Keratinocyte (primary cell): ENCODE measurements at regions not wholly inside any gene's neighbourhood (a gene's known extent, or its start where the extent isn't known, plus 50 kb on each side); places are given as distances from the start of the nearest gene placed in this dataset.

ENCODE experiments used
- DNase-seq: peaks from one replicate; pipeline ENCODE4 v3.0.0-alpha.2; 2011; ENCODE audit warnings: low read depth, missing footprints, low spot score
- FAIRE-seq: peaks from 2 replicates; lab custom pipeline; 2011; peaks lifted over from hg19 to GRCh38; lab: Jason Lieb, UNC
- H2AFZ ChIP-seq: 2 replicates; pipeline ENCODE4 v1.6.0; 2012; ENCODE audit warnings: low read length, control low read depth, inconsistent platforms; ENCODE audit not compliant: control insufficient read depth
- H3K27ac ChIP-seq: 2 replicates; pipeline ENCODE4 v1.5.1; 2011; ENCODE audit warnings: low read length; ENCODE audit not compliant: control insufficient read depth, insufficient read depth
- H3K27me3 ChIP-seq: 3 replicates; pipeline ENCODE4 v1.6.0; 2011; ENCODE audit warnings: low read length; ENCODE audit not compliant: control insufficient read depth, insufficient read depth; ENCODE audit errors: extremely low read depth
- H3K36me3 ChIP-seq, 2 experiments: 2 replicates in 1 of 2; 3 replicates in 1 of 2; pipeline ENCODE4 v1.5.1; 2011; ENCODE audit warnings: low read length in 2 of 2, mild to moderate bottlenecking in 1 of 2; ENCODE audit not compliant: control insufficient read depth in 2 of 2, insufficient read depth in 2 of 2; ENCODE audit errors: extremely low read depth in 1 of 2
- H3K4me1 ChIP-seq: 3 replicates; pipeline ENCODE4 v1.5.1; 2011; ENCODE audit warnings: low read length; ENCODE audit not compliant: control insufficient read depth, insufficient read depth; ENCODE audit errors: extremely low read depth
- H3K4me2 ChIP-seq: 3 replicates; pipeline ENCODE4 v1.6.0; 2011; ENCODE audit warnings: low read depth, low read length; ENCODE audit not compliant: control insufficient read depth, insufficient read depth; ENCODE audit errors: extremely low read depth
- H3K4me3 ChIP-seq, 3 experiments: fragments of 200-600 bp in 1 of 3; sonication (generic) in 1 of 3; 2 replicates in 2 of 3; 3 replicates in 1 of 3; pipeline ENCODE4 v1.5.1; 2011 to 2016; ENCODE audit warnings: low read length in 3 of 3, mild to moderate bottlenecking in 3 of 3, control low read depth in 2 of 3, inconsistent platforms in 1 of 3, low read depth in 1 of 3, mixed read lengths in 1 of 3, mixed run types in 1 of 3, moderate library complexity in 1 of 3; ENCODE audit not compliant: control insufficient read depth in 2 of 3, insufficient read depth in 2 of 3; ENCODE audit errors: extremely low read depth in 1 of 3
- H3K79me2 ChIP-seq: 2 replicates; pipeline ENCODE4 v1.6.0; 2012; ENCODE audit warnings: low read length; ENCODE audit not compliant: control insufficient read depth, insufficient read depth
- H3K9ac ChIP-seq: 3 replicates; pipeline ENCODE4 v1.6.0; 2011; ENCODE audit warnings: low read length; ENCODE audit not compliant: control insufficient read depth, insufficient read depth; ENCODE audit errors: extremely low read depth
- H3K9me1 ChIP-seq: 3 replicates; pipeline ENCODE4 v1.6.0; 2011; ENCODE audit warnings: low read length; ENCODE audit not compliant: control insufficient read depth, insufficient read depth; ENCODE audit errors: extremely low read depth
- H3K9me3 ChIP-seq: 2 replicates; pipeline ENCODE4 v1.5.1; 2012; ENCODE audit warnings: low read depth, low read length; ENCODE audit not compliant: control insufficient read depth
- H4K20me1 ChIP-seq: 3 replicates; pipeline ENCODE4 v1.6.0; 2011; ENCODE audit warnings: low read length; ENCODE audit not compliant: control insufficient read depth, insufficient read depth; ENCODE audit errors: extremely low read depth
- EZH2 ChIP-seq: IDR thresholded peaks from one replicate; pipeline ENCODE4 v1.6.1; 2012; ENCODE audit warnings: inconsistent platforms, mild to moderate bottlenecking, low read length, moderate library complexity
- dilution Hi-C: fragments of 300-500 bp; cut with MboI; formaldehyde crosslinking; loops from one replicate; pipeline ENCODE4 v1.7.0; 2020; ENCODE audit warnings: low sequenced_read_pairs; ENCODE audit not compliant: extremely low pct_ligation_motif_present
- TF ChIP-seq, protein P1 (sequence below), 3 experiments: IDR thresholded peaks in 1 of 3; conservative IDR thresholded peaks in 1 of 3; optimal IDR thresholded peaks in 1 of 3; 2 replicates in 2 of 3; 3 replicates in 1 of 3; pipeline versions ENCODE3 to v1.5.1; 2011; ENCODE audit warnings: low read length in 3 of 3, mild to moderate bottlenecking in 3 of 3, moderate library complexity in 2 of 3, control low read depth in 1 of 3, inconsistent platforms in 1 of 3; ENCODE audit not compliant: insufficient read depth in 2 of 3; ENCODE audit errors: extremely low read depth in 1 of 3

DNA sequence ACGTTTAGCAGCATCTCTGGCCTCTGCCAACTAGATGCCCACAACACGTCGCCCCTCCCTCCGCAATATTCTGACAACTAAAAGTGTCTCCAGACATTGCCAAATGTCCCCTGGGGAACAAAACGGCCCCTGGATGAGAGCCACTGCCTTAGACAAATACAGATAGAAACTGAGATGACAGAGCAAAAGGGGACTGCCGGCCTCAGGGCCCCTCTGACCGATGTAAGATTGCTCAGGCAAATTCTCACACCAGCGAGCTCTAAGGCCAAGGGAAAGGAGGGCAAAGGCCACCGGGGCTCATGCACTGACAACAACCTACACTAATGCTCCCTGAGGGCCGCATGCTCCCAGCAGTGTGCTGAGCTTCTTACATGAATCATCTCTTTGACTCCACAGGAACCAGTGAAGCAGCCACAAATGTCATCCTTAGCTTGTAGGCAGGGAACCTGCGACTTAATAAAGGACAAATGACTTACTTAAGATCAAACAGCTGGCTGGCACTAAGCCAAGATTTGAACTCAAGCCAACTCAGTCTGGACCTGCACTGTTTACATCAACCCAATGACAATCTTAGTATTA is 228.5 kb downstream of the TTC32 start:
- H3K4me2 ChIP-seq = no peak overlapping the region
- no peaks in the 10 kb centered on the region for H3K9me1 ChIP-seq
- no peak overlapping the region for H3K27ac ChIP-seq
- H2AFZ ChIP-seq = no peak overlapping the region
- no peak overlapping the region for H3K9ac ChIP-seq
- FAIRE-seq (no peak), DNase-seq (no peak)
- TF ChIP-seq, protein P1, sequence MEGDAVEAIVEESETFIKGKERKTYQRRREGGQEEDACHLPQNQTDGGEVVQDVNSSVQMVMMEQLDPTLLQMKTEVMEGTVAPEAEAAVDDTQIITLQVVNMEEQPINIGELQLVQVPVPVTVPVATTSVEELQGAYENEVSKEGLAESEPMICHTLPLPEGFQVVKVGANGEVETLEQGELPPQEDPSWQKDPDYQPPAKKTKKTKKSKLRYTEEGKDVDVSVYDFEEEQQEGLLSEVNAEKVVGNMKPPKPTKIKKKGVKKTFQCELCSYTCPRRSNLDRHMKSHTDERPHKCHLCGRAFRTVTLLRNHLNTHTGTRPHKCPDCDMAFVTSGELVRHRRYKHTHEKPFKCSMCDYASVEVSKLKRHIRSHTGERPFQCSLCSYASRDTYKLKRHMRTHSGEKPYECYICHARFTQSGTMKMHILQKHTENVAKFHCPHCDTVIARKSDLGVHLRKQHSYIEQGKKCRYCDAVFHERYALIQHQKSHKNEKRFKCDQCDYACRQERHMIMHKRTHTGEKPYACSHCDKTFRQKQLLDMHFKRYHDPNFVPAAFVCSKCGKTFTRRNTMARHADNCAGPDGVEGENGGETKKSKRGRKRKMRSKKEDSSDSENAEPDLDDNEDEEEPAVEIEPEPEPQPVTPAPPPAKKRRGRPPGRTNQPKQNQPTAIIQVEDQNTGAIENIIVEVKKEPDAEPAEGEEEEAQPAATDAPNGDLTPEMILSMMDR (optimal IDR thresholded peaks at IDR 0.05 in 1 of 3, IDR thresholded peaks at IDR 0.05 in 1 of 3, conservative IDR thresholded peaks at IDR 0.05 in 1 of 3; ENCODE audit: extremely low read depth in 1 of 3, insufficient read depth in 2 of 3, low read length in 3 of 3) = no peak
- TF ChIP-seq EZH2 = no peak
- no peaks in the 10 kb centered on the region for H3K9me3 ChIP-seq
- H3K4me1 ChIP-seq = no peaks in the 10 kb centered on the region
- no peaks in the 10 kb centered on the region for H3K79me2 ChIP-seq
- peaks cover 10% of the 10 kb centered on the region for H3K27me3 ChIP-seq
- no peak overlapping the region for H3K4me3 ChIP-seq
- no peaks in the 10 kb centered on the region for H3K36me3 ChIP-seq
- dilution Hi-C loops = no loop called here
- no peaks in the 10 kb centered on the region for H4K20me1 ChIP-seq

- no peaks in the 10 kb centered on the region for H3K36me3 ChIP-seq
- H3K9me1 ChIP-seq = no peaks in the 10 kb centered on the region
- no peak overlapping the region for H3K4me3 ChIP-seq
- H3K27ac ChIP-seq = no peak overlapping the region
- H3K4me1 ChIP-seq = no peaks in the 10 kb centered on the region
- peaks cover 10% of the 10 kb centered on the region for H3K27me3 ChIP-seq
- no peaks in the 10 kb centered on the region for H4K20me1 ChIP-seq
- FAIRE-seq (no peak), DNase-seq (no peak)
- H3K9ac ChIP-seq = no peak overlapping the region
- dilution Hi-C loops = no loop called here
- TF ChIP-seq, protein P1 (optimal IDR thresholded peaks at IDR 0.05 in 1 of 3, IDR thresholded peaks at IDR 0.05 in 1 of 3, conservative IDR thresholded peaks at IDR 0.05 in 1 of 3; ENCODE audit: extremely low read depth in 1 of 3, insufficient read depth in 2 of 3, low read length in 3 of 3) = no peak
- no peak for TF ChIP-seq EZH2
- H3K79me2 ChIP-seq = no peaks in the 10 kb centered on the region
- H2AFZ ChIP-seq = no peak overlapping the region
- H3K4me2 ChIP-seq = no peak overlapping the region
- no peaks in the 10 kb centered on the region for H3K9me3 ChIP-seq
Measured at GRCh38 chr2:19671916-19672315, 229.9 kb downstream of the TTC32 start.
